Stimulated activated CD4-positive, alpha-beta T cell treated with anti-CD3 and anti-CD28 coated beads, Interleukin-1b, Interleukin-23, amount 100 ng/mL, for 1 hour (primary cell): ENCODE measurements at regions not wholly inside any gene's neighbourhood (a gene's known extent, or its start where the extent isn't known, plus 50 kb on each side); places are given as distances from the start of the nearest gene placed in this dataset.
"Not testable (repeated sequence)": the region's sequence is repeated elsewhere in the genome, so short reads cannot be mapped to it uniquely, and the experiment has no call there.

Experiments
- DNase-seq, 2 donors: peaks; one replicate each; pipeline ENCODE4 v3.0.0-alpha.2; 2020; ENCODE audit warnings: low read depth in 2 of 2

GRCh38 chr2:76009484-76009883 lies 298.8 kb upstream of the GCFC2 start:
- DNase-seq: no peak

- no peak for DNase-seq
Measured at GRCh38 chr2:76008001-76008702, 297.4 kb upstream of the GCFC2 start.

GRCh38 chr2:76000425-76000824 lies 289.7 kb upstream of the GCFC2 start:
- no peak for DNase-seq

- no peak for DNase-seq
Measured at GRCh38 chr2:75998451-75998850, 287.7 kb upstream of the GCFC2 start.

- no peak for DNase-seq
Measured at GRCh38 chr2:75994759-75995158, 284.0 kb upstream of the GCFC2 start.

- DNase-seq: not testable (repeated sequence)
Measured at GRCh38 chr2:75988622-75989021, 277.9 kb upstream of the GCFC2 start.

GRCh38 chr2:75986617-75987016 lies 275.9 kb upstream of the GCFC2 start:
- DNase-seq: no peak

- DNase-seq: no peak
Measured at GRCh38 chr2:75982719-75983118, 272.0 kb upstream of the GCFC2 start.

- no peak for DNase-seq
Measured at GRCh38 chr2:75964646-75965045, 253.9 kb upstream of the GCFC2 start.

- DNase-seq: no peak
Measured at GRCh38 chr2:75960472-75961009, 249.8 kb upstream of the GCFC2 start.

- DNase-seq: no peak
Measured at GRCh38 chr2:75959724-75960471, 249.2 kb upstream of the GCFC2 start.

- DNase-seq: no peak
Measured at GRCh38 chr2:75954761-75955160, 244.0 kb upstream of the GCFC2 start.

- no peak for DNase-seq
Measured at GRCh38 chr2:75952173-75952572, 241.5 kb upstream of the GCFC2 start.

- DNase-seq: no peak
Measured at GRCh38 chr2:75949385-75950030, 238.8 kb upstream of the GCFC2 start.

GRCh38 chr2:75936311-75936710 lies 225.6 kb upstream of the GCFC2 start:
- DNase-seq: no peak

GRCh38 chr2:75932996-75933395 lies 222.3 kb upstream of the GCFC2 start:
- no peak for DNase-seq

- no peak for DNase-seq
Measured at GRCh38 chr2:75928093-75928492, 217.4 kb upstream of the GCFC2 start.

GRCh38 chr2:75925331-75926024 lies 214.8 kb upstream of the GCFC2 start:
- DNase-seq: no peak

GRCh38 chr2:75922191-75922590 lies 211.5 kb upstream of the GCFC2 start:
- DNase-seq: no peak

- no peak for DNase-seq
Measured at GRCh38 chr2:75920859-75921551, 210.3 kb upstream of the GCFC2 start.

GRCh38 chr2:75915851-75916634 lies 205.3 kb upstream of the GCFC2 start:
- DNase-seq: no peak
